ENCODE measurements at regions not wholly inside any gene's neighbourhood (a gene's known extent, or its start where the extent isn't known, plus 50 kb on each side); places are given as distances from the start of the nearest gene placed in this dataset.

DNA sequence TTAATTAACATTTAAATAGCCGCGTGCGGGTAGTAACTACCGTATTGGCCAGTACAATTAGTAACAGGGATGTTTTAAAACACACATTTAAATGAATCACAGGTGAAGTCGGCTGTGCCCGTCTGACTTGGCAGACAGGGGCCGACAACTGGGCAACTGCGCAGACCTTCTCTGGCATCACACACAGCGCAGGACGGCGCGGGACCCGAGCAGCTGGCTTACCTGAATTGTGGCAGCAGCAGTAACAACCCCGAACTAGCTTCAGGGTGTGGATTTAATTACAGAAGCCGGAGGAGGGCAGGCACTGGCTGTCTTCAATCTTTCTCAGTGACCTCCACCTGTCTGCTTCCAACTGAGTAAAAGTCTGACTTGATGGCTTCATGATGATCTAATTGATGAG, 91.7 kb downstream of the DACT2 start:
- TF ChIP-seq EZH2phosphoT487 (IDR thresholded peaks at IDR 0.05; ENCODE audit: low read depth) = no peak
- TF ChIP-seq, protein P1, sequence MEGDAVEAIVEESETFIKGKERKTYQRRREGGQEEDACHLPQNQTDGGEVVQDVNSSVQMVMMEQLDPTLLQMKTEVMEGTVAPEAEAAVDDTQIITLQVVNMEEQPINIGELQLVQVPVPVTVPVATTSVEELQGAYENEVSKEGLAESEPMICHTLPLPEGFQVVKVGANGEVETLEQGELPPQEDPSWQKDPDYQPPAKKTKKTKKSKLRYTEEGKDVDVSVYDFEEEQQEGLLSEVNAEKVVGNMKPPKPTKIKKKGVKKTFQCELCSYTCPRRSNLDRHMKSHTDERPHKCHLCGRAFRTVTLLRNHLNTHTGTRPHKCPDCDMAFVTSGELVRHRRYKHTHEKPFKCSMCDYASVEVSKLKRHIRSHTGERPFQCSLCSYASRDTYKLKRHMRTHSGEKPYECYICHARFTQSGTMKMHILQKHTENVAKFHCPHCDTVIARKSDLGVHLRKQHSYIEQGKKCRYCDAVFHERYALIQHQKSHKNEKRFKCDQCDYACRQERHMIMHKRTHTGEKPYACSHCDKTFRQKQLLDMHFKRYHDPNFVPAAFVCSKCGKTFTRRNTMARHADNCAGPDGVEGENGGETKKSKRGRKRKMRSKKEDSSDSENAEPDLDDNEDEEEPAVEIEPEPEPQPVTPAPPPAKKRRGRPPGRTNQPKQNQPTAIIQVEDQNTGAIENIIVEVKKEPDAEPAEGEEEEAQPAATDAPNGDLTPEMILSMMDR (IDR thresholded peaks at IDR 0.05; ENCODE audit: low read depth, low read length) = no peak
- H3K27me3 ChIP-seq (ENCODE audit: low read depth, low read length) = peaks cover 26% of the 10 kb centered on the region
- no peak overlapping the region for H3K9ac ChIP-seq (ENCODE audit: low read length)
- H3K4me2 ChIP-seq (ENCODE audit: low read length) = no peak overlapping the region
- no peaks in the 10 kb centered on the region for H4K20me1 ChIP-seq (ENCODE audit: insufficient read depth, low read length)
- no peaks in the 10 kb centered on the region for H3K36me3 ChIP-seq (replicated peaks; ENCODE audit: low read depth, low read length)
- H3K4me1 ChIP-seq (ENCODE audit: low read length) = no peaks in the 10 kb centered on the region
- no peaks in the 10 kb centered on the region for H3K9me3 ChIP-seq (ENCODE audit: insufficient read depth, low read length)
- H2AFZ ChIP-seq (ENCODE audit: low read depth, low read length) = no peak overlapping the region
- H3K4me3 ChIP-seq (ENCODE audit: low read length) = no peak overlapping the region
- H3K79me2 ChIP-seq (ENCODE audit: low read length) = no peaks in the 10 kb centered on the region
- no peak overlapping the region for H3K27ac ChIP-seq (ENCODE audit: low read length)

DNA sequence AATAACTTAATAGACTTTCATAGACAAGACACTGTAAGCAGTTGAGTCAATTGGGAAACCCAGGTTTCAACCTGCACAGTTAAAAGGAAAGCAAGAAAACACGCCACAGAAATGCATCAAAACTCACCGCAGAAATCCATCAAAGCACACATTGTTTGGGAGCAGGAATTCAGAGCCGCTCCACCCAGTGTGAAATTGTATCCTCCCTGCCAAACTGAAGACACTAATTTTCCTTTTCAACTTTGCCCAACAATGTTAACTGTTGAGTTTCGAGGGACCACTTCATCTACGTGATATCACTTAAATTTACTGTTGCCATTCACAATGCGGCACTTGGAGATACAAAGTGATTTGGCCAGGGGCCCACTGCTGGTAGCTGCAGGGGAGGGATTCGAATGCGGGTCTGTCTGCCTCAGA, 92.7 kb downstream of the DACT2 start:
- H3K4me1 ChIP-seq (ENCODE audit: low read length) = no peaks in the 10 kb centered on the region
- no peak overlapping the region for H2AFZ ChIP-seq (ENCODE audit: low read depth, low read length)
- no peak overlapping the region for H3K4me3 ChIP-seq (ENCODE audit: low read length)
- H3K36me3 ChIP-seq (replicated peaks; ENCODE audit: low read depth, low read length) = no peaks in the 10 kb centered on the region
- H3K4me2 ChIP-seq (ENCODE audit: low read length) = no peak overlapping the region
- no peak overlapping the region for H3K9ac ChIP-seq (ENCODE audit: low read length)
- H4K20me1 ChIP-seq (ENCODE audit: insufficient read depth, low read length) = no peaks in the 10 kb centered on the region
- peaks cover 26% of the 10 kb centered on the region for H3K27me3 ChIP-seq (ENCODE audit: low read depth, low read length)
- no peaks in the 10 kb centered on the region for H3K79me2 ChIP-seq (ENCODE audit: low read length)
- TF ChIP-seq, protein P1 (IDR thresholded peaks at IDR 0.05; ENCODE audit: low read depth, low read length) = no peak
- no peak for TF ChIP-seq EZH2phosphoT487 (IDR thresholded peaks at IDR 0.05; ENCODE audit: low read depth)
- H3K9me3 ChIP-seq (ENCODE audit: insufficient read depth, low read length) = no peaks in the 10 kb centered on the region
- no peak overlapping the region for H3K27ac ChIP-seq (ENCODE audit: low read length)

DNA sequence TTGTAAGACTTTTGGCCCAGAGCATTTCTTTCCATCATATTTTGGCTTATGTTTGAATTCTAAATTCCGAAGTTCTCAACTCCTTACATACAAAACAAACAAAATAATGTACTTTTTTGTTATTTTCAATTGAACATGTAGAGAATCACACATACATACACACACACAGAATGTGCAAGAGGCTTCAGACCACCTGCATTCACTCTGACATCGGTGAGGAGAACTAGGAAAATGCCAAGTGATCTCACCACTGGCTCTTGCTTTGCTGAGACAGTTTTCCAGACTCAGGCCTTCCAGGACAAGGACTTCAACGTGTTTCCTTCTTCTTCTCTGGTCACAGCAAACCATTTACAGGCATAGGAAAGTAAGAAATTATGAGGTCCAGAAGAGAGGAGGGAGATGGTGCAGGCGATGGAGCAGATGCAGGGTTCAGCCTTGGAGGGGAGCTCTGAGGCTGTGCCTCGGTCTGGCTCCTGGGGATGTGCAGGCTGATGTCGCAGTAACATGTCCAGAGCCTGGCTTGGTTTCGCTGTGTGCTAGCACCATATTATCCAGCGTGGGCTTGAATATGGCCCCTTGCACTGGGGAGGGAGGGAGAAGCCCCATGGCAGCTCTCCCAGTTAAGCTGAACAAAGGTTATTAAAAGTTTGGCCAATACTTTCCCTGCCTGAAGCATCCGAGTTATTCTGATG, 93.4 kb downstream of the DACT2 start:
- H3K4me1 ChIP-seq (ENCODE audit: low read length) = peaks cover 2% of the 10 kb centered on the region; the same call in 1 of the 2 replicates
- H3K4me2 ChIP-seq (ENCODE audit: low read length) = no peak overlapping the region
- H3K9ac ChIP-seq (ENCODE audit: low read length) = no peak overlapping the region
- H3K4me3 ChIP-seq (ENCODE audit: low read length) = no peak overlapping the region
- no peaks in the 10 kb centered on the region for H4K20me1 ChIP-seq (ENCODE audit: insufficient read depth, low read length)
- H3K79me2 ChIP-seq (ENCODE audit: low read length) = no peaks in the 10 kb centered on the region
- peaks cover 26% of the 10 kb centered on the region for H3K27me3 ChIP-seq (ENCODE audit: low read depth, low read length)
- H3K9me3 ChIP-seq (ENCODE audit: insufficient read depth, low read length) = no peaks in the 10 kb centered on the region
- H2AFZ ChIP-seq (ENCODE audit: low read depth, low read length) = no peak overlapping the region
- H3K36me3 ChIP-seq (replicated peaks; ENCODE audit: low read depth, low read length) = no peaks in the 10 kb centered on the region
- no peak overlapping the region for H3K27ac ChIP-seq (ENCODE audit: low read length)
- no peak for TF ChIP-seq EZH2phosphoT487 (IDR thresholded peaks at IDR 0.05; ENCODE audit: low read depth)
- TF ChIP-seq, protein P1 (IDR thresholded peaks at IDR 0.05; ENCODE audit: low read depth, low read length) = no peak

DNA sequence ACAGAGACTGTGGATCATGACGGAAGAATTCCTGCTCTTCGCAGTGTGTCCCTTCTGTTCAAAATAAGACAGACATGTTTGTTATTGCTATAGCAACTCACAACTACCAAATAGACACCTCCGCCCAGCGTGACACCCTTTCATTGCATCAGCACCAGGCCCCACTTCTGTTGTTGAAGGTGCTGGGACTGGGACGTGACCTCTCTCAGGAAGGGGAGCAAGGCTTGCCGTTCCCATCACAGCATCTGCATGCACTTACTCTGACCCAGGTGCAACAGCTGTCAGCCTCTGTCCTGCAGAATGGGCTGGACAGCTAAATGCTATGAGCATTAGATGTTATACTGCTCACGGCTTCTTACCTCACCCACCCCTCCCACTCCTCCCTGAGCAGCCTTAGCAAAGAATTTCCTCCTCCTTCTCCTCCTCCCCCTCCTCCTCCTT, 94.1 kb downstream of the DACT2 start:
- H3K79me2 ChIP-seq (ENCODE audit: low read length) = no peaks in the 10 kb centered on the region
- H4K20me1 ChIP-seq (ENCODE audit: insufficient read depth, low read length) = no peaks in the 10 kb centered on the region
- no peak overlapping the region for H3K4me2 ChIP-seq (ENCODE audit: low read length)
- no peak overlapping the region for H3K9ac ChIP-seq (ENCODE audit: low read length)
- peaks cover 30% of the 10 kb centered on the region for H3K27me3 ChIP-seq (ENCODE audit: low read depth, low read length)
- H3K4me3 ChIP-seq (ENCODE audit: low read length) = no peak overlapping the region
- peaks cover 9% of the 10 kb centered on the region for H3K4me1 ChIP-seq (ENCODE audit: low read length)
- TF ChIP-seq EZH2phosphoT487 (IDR thresholded peaks at IDR 0.05; ENCODE audit: low read depth) = no peak
- TF ChIP-seq, protein P1 (IDR thresholded peaks at IDR 0.05; ENCODE audit: low read depth, low read length) = no peak
- H3K36me3 ChIP-seq (replicated peaks; ENCODE audit: low read depth, low read length) = no peaks in the 10 kb centered on the region
- H3K9me3 ChIP-seq (ENCODE audit: insufficient read depth, low read length) = no peaks in the 10 kb centered on the region
- no peak overlapping the region for H2AFZ ChIP-seq (ENCODE audit: low read depth, low read length)
- no peak overlapping the region for H3K27ac ChIP-seq (ENCODE audit: low read length)
